Mesothelial cell of epicardium (in vitro differentiated cells): ENCODE measurements at regions not wholly inside any gene's neighbourhood (a gene's known extent, or its start where the extent isn't known, plus 50 kb on each side); places are given as distances from the start of the nearest gene placed in this dataset.

ENCODE experiments used
- DNase-seq, 2 experiments: peaks; one replicate each; pipeline ENCODE4 v3.0.0; 2021; ENCODE audit warnings: low spot score in 2 of 2; ENCODE audit not compliant: unreplicated experiment in 2 of 2
- H3K27ac Mint-ChIP-seq: 2 replicates; pipeline ENCODE4 v1.8.0; 2021; ENCODE audit warnings: mixed read lengths
- H3K27me3 Mint-ChIP-seq: 2 replicates; pipeline ENCODE4 v1.8.0; 2021; ENCODE audit warnings: low read depth, mixed read lengths
- H3K36me3 Mint-ChIP-seq: 2 replicates; pipeline ENCODE4 v1.8.0; 2021; ENCODE audit warnings: mixed read lengths
- H3K4me1 Mint-ChIP-seq: 2 replicates; pipeline ENCODE4 v1.8.0; 2021; ENCODE audit warnings: mixed read lengths
- H3K4me3 Mint-ChIP-seq: 2 replicates; pipeline ENCODE4 v1.8.0; 2021; ENCODE audit warnings: mild to moderate bottlenecking, moderate library complexity, mixed read lengths
- H3K9me3 Mint-ChIP-seq: 2 replicates; pipeline ENCODE4 v1.8.0; 2021; ENCODE audit warnings: mixed read lengths
- TF ChIP-seq, protein P1 (sequence below): fragments of 200-600 bp; sonication (generic); IDR thresholded peaks from one replicate; pipeline ENCODE4 v1.5.0; 2021; ENCODE audit warnings: antibody characterized with exemption; ENCODE audit not compliant: unreplicated experiment

DNA sequence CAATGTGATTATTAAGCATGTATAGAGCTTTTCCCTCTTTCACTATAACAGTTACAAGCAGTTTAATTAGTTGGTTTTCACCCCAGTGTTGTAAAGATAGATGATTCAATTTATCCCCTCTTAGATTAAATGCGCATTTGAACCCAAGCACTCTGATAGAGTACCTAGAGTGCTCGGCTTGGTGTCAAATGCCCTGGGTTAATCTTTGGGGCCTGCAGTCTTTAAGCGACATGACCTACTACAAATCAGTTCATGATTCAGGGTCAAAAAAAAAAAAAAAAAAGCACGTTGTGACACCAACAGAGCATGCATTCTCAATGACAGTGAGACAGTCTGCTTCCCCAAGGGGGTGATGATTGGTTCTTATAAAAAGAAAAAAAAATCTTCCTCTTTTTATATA, 375.3 kb downstream of the BRINP1 start:
- no peak overlapping the region for H3K4me3 Mint-ChIP-seq
- H3K9me3 Mint-ChIP-seq, result no peaks in the 10 kb centered on the region
- no peak for DNase-seq
- H3K27ac Mint-ChIP-seq, result no peak overlapping the region
- no peaks in the 10 kb centered on the region for H3K36me3 Mint-ChIP-seq
- TF ChIP-seq, protein P1, sequence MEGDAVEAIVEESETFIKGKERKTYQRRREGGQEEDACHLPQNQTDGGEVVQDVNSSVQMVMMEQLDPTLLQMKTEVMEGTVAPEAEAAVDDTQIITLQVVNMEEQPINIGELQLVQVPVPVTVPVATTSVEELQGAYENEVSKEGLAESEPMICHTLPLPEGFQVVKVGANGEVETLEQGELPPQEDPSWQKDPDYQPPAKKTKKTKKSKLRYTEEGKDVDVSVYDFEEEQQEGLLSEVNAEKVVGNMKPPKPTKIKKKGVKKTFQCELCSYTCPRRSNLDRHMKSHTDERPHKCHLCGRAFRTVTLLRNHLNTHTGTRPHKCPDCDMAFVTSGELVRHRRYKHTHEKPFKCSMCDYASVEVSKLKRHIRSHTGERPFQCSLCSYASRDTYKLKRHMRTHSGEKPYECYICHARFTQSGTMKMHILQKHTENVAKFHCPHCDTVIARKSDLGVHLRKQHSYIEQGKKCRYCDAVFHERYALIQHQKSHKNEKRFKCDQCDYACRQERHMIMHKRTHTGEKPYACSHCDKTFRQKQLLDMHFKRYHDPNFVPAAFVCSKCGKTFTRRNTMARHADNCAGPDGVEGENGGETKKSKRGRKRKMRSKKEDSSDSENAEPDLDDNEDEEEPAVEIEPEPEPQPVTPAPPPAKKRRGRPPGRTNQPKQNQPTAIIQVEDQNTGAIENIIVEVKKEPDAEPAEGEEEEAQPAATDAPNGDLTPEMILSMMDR, result no peak
- peaks cover 9% of the 10 kb centered on the region for H3K27me3 Mint-ChIP-seq
- H3K4me1 Mint-ChIP-seq, result peaks cover 12% of the 10 kb centered on the region

DNA sequence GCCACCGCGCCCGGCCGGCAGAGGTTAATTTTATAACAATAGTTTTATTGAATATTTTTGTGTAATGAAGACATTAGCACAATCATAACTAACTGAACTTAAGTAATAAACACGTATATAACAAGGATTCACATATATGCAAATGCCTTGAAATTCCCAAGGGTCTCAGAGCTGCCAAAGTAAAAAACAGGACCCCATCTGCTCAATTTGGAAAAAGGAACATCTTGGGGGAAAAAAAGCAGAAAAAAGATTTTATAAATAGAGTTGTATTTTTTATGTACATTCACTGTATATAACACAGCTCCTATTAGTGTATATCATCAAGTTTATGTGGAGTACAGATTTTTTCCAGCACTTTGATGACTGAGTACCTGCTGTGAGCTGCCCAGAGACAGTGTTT, 366.7 kb downstream of the BRINP1 start:
- no peak overlapping the region for H3K27ac Mint-ChIP-seq
- H3K4me1 Mint-ChIP-seq, result peaks cover 14% of the 10 kb centered on the region
- H3K4me3 Mint-ChIP-seq, result no peak overlapping the region
- H3K27me3 Mint-ChIP-seq, result no peaks in the 10 kb centered on the region
- DNase-seq, result no peak
- TF ChIP-seq, protein P1, result no peak
- no peaks in the 10 kb centered on the region for H3K9me3 Mint-ChIP-seq
- H3K36me3 Mint-ChIP-seq, result no peaks in the 10 kb centered on the region

DNA sequence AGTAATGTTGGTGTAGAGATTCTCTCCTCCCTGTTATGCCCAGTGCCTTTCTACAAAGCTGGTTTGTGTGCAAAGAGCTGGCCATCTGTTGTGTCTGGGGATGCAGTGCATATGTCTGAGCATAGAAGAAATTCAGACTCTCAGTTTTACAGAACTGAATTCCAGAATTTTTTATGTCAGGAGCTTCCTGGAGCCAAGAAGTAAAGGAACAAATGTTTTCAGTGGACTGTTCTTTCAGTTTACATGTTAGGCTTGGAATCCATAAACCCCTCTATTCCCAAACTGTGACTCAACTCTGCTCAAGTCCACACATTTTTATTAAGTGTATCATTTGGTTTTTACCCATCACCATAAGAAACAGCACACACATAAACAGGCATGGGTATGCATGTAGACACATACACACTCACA, 366.0 kb downstream of the BRINP1 start:
- H3K27me3 Mint-ChIP-seq, result no peaks in the 10 kb centered on the region
- H3K27ac Mint-ChIP-seq, result no peak overlapping the region
- no peaks in the 10 kb centered on the region for H3K9me3 Mint-ChIP-seq
- DNase-seq, result no peak
- TF ChIP-seq, protein P1, result no peak
- no peaks in the 10 kb centered on the region for H3K36me3 Mint-ChIP-seq
- peaks cover 14% of the 10 kb centered on the region for H3K4me1 Mint-ChIP-seq
- H3K4me3 Mint-ChIP-seq, result no peak overlapping the region

DNA sequence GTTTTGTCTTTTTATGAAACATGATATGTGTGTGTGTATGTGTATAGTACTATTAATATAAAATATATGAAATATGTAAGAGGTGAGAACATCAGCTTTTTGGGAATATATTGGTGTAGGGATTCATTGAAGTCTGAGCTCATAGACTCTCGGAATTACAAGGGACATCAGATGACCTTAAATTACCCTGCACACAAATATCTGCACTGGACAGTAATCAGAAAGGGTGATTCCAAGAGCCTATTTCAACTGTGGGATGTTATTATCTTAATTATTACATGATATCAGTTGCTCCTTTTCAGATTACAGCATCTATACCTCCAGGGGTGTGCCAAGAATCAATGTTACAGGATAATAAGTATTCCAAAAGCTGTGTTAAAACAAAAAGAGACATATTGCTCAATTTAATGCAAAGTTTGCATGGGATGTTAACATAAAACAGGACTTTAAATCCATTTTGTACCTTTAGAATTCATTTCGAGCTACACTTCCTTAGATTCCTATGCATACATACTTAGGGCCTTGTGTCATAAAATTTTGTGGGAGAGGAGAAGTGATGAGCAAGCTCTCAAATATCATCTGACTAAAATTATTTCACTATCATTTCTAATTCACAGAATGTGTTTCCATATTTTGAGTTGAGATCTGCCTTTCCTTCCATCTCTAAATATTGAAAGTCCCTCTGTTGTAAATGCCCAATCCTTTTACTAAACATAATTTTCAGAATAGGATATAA, 365.2 kb downstream of the BRINP1 start:
- Mint-ChIP-seq H3K9me3 (no peaks in the 10 kb centered on the region), H3K27me3 (no peaks in the 10 kb centered on the region), H3K27ac (no peak overlapping the region), H3K4me1 (peaks cover 14% of the 10 kb centered on the region), H3K4me3 (no peak overlapping the region), H3K36me3 (no peaks in the 10 kb centered on the region)
- TF ChIP-seq, protein P1, result no peak
- DNase-seq, result no peak

DNA sequence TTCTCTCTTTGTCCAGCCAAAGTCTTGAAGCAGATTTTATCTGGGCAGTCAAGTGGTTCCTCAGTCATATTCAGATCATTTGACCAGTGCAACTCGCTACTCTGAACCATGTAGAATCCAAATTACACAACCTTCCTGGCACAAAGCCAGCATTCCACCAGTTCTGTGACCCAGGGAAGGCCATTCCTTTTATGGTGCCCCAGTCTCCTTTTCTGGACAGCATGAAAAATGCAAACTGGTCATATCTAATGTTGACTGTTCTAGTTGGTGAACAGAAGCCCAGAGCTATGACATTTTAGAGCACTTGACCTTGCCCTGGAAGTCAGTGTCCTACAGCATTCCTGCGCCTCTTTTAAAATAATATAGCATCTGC, 364.6 kb downstream of the BRINP1 start:
- Mint-ChIP-seq H3K4me1 (peaks cover 14% of the 10 kb centered on the region), H3K27ac (no peak overlapping the region), H3K27me3 (no peaks in the 10 kb centered on the region), H3K36me3 (no peaks in the 10 kb centered on the region), H3K4me3 (no peak overlapping the region), H3K9me3 (no peaks in the 10 kb centered on the region)
- TF ChIP-seq, protein P1, result no peak
- no peak for DNase-seq
